Left forelimb (tissue), 1 donor: ENCODE measurements at regions not wholly inside any gene's neighbourhood (a gene's known extent, or its start where the extent isn't known, plus 50 kb on each side); places are given as distances from the start of the nearest gene placed in this dataset.
"Not testable (repeated sequence)": the region's sequence is repeated elsewhere in the genome, so short reads cannot be mapped to it uniquely, and the experiment has no call there.

Experiments
- DNase-seq: peaks from one replicate; pipeline ENCODE4 v3.0.0-alpha.2; 2018; ENCODE audit warnings: low spot score

DNA sequence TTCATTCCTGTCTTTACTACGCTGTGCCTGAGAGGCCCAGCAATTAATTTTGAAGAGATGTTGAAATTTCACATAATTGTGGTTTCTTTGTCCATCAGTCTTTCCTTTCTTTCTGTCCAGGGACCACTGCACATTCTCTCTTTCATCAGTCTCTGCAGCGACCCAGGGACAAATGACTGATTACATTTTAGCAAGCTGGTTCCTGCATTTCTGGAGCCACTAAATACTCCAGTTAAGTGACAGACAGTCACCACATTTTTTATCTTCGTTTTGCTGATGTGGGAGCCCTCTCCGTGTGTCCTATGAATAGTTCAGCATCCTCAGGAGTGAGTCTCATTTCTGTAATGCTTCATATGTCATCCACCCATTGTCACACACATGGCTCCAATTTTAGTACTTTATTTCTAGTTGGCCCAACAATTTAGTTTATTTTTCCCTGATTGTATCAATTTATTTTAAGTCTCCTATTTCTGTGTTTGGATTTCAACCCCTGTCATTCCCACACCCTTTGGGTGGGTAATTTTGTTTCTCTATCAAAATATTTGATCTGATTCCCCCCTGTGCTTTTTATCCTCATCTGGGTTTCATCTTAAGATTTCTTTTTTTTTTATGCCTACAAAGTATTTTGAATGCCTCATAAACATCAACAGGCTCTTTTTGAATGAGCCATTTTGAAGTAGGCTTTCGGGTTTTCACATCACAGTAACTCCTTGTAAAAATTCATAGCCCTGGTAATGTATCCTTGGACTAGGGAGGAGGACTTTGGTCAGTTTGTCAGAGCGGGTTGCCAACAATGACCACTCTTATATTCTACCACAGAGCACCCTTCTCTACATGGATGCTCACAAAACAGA lies 1196.5 kb downstream of the GALC start:
- no peak for DNase-seq

DNA sequence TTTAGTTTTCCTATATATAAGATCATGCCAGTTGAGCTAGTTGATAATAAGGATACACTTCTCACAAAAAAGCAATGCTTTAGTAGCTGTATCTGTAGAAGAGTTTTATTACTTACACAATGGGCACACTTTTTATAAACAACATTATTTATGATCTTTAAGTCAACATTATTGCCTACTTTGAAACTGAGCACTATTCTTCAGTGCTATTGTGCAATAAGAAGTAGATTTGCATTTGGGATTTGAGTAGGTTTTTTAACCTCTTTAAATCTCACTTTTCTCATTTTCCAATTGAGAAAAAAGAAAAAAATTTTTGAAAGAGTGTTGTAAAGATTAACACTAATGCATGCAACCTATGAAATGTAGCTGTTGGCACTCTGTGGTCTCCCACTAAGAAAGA lies 1198.3 kb downstream of the GALC start:
- DNase-seq: no peak

DNA sequence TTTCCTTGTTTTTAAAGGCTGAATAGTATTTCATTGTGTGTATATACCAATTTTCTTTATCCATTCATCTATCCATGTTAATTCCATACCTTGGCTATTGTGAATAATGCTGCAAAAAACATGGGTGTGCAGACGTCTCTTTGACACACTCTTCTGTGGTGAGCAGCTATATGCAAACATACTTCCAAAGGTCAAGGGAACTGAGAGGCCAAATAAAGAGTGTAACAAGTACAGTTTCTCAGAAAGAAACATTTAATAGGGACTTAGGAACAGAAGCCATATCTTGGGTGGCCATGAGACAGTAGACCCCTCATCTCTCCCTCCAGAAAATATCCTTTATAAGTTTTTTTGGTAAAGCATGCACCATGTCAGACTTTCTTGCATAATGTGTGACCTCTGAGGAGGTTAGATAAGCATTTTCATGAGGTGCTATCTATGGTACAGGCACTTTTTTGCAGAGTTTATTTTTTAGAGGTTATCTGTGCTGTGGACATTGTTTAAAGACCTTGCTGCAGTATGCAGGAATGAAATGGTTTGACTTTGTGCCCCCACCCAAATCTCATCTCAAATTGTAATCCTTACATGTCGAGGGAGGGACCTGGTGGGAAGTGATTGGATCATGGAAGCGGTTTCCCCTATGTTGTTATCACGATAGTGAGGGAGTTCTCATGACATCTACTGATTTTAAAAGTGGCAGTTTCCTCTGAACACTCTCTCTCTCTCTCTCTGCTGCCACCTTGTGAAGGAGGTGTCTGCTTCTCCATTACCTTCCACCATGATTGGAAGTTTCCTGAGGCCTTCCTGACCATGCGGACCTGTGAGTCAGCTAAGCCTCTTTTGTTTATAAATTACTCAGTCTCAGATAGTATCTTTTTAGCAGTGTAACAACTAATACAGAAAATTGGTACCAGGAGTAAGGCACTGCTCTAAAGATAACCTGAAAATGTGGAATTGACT lies 1202.3 kb downstream of the GALC start:
- DNase-seq: no peak

DNA sequence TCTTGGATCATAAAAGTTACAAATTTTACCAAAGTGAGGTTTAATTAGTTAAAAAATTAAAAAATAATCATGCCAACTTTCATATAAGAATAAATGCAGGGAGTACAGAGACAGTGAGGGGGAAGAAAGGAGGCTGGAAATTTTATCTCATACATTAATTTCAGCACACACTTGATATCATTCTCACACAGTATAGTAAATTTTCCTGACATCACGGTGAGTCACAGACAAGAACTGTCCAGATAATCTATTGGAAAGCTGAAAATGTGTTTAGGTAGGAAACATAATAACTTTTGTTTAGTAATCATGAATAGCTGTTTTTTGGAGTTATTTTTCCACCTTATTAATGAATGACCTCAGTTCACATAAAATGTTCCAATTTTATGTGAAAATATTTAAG lies 1204.8 kb downstream of the GALC start:
- DNase-seq: no peak

DNA sequence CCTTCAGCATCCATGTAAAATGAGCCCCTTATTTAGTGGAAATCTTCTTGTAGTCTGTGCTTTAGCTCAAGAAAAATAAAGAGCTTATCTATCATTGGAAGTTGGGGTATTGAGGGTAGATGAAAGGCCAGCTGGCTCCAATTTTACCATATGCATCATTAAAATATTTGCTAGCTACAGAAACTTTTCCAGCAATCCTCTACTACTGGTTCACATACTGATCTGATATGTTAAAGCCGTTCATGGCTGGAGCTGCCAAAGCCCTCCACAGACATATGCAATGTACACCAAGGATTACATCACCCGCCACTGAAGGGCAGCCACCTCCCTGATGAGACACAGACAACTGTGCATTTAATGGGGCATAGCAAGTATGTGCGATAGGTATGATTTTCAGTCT lies 1205.3 kb downstream of the GALC start:
- DNase-seq: peak; percentile 64

DNA sequence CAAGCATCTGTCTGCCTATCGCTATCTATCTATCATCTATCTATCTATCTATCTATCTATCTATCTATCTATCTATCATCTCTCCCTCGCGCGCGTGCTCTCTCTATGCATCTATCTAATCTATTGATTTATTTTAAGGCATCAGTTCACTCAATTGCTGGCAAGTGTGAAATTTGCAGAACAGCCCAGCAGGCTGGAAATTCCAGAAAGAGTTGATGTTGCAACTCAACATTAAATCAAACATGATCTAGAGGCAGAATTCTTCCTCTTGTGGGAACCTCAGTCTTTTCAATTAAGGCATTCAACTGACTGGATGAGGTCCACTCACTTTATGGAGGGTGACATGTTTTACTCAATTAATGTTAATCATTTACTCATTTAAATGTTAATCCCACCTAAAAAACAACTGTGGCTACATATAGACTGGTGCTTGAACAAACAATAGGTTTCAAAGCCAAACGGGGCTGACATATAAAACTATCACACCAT lies 1210.8 kb downstream of the GALC start:
- DNase-seq: no peak

DNA sequence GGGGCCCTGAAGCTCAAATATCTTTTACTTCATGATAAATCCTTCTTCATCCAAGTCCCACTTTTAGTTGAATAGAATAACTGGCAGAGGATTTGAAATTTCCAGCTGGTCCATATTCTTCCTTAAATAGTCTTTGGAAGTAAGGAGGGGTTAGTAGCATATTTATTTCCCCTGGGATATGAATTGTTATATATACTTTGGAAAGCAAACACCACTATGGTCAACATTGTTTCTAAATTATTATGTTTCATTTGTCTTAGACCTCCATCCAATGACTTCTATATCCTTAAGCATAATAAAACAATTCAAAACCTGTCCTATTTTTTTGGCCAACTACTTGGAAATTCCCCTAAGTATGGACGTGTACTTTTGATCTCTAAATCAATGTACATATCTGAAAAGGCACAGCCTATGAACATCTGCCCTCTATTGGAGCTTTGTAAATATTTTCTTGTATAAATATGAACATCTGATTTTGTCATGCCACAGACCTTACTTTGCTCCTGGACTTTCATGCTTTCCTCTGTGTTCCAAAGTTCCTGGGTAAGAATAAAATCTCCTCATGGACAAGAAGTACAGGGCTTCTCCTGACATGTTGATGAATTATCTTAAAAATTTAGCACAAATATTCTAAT lies 1212.0 kb downstream of the GALC start:
- DNase-seq: no peak

DNA sequence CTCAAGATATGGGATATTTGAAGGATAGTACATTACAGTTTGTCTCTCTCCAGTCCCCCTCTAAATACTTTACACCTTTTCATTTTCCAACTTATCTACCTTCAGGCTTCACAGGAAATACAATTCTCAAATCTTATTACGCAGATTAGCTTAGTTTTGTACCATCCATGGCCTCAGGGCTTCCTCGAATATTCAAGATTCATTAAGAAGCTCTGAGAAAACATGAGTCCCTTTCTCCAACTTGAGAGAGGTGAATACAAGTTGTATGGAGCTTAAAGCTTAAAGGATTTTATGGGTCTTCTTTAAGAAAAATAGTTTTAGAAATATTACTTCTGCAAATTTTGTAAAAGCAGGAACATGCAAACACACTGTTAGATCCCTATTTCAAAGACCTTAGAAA lies 1212.5 kb downstream of the GALC start:
- no peak for DNase-seq

DNA sequence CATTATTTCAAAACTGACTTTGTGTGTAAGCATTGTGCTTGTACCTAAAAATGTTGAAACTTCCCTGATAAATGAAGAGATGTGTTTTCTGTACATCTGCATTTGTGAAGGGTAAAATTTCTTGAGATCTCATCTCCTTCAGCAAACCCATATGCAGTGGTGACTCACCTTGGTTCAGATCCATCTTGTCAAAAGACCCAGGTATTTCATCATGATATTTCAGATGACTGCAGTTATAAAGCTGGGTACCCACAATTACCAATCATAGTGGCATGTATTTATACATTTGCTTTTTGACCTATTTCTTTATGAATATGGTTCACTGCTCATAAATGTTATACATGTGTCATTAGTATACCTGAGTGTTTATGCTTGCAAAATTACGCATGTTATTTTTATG lies 1213.6 kb downstream of the GALC start:
- no peak for DNase-seq

DNA sequence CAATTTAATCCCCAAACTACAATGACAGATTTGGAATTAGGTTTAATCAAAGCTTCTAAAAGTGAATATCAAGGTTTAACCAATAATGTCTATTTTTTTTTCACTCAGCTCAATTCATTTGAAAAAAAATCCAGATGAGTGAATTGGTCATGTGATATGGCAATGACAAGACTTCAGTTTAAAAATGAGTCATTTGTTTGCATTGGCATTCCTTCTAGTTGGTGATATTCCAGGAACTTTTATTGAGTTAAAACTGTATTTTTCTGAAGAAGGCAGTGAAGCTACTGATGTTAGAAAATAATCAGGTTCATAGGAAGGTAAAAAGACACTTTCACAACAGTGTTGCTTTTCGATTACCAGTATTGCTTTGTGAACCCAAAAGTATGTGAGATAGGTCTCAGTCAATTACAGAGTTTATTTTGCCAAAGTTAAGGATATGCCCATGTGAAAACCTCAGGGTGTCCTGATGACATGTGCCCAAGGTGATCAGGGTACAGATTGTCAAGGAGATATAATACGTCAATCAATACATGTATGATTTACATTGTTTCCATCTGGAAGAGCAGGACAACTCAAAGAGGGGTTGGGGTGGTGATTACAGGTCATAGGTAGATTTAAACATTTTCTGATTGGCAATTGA lies 1214.9 kb downstream of the GALC start:
- DNase-seq: no peak

DNA sequence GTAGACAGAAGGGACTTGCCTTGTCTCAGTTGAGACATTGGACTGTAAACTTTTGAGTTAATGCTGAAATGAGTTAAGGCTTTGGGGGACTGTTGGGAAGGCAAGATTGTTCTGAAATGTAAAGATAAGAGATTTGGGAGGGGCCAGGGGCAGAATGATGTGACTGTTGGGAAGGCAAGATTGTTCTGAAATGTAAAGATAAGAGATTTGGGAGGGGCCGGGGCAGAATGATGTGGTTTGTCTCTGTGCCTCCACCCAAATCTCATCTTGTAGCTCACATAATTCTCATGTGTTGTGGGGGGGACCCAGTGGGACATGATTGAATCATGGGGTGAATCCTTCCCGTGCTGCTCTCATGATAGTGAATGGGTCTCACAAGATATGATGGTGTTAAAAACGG lies 1217.1 kb downstream of the GALC start:
- DNase-seq: not testable (repeated sequence)

DNA sequence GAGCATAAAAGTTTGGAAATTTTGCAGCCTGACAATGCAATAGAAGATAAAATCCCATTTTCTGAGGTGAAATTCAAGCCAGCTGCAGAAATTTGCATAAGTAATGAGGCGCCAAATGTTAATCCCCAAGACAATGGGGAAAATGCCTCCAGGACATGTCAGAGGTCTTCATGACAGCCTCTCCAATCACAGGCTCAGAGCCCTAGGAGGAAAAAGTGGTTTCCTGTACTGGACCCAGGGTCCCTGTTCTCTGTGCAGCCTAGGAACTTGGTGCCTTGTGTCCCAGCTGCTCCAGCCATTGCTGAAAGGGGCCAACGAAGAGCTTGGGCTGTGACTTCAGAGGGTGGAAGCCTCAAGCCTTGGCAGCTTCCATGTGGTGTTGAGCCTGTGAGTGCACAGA lies 1218.1 kb downstream of the GALC start:
- DNase-seq: no peak

DNA sequence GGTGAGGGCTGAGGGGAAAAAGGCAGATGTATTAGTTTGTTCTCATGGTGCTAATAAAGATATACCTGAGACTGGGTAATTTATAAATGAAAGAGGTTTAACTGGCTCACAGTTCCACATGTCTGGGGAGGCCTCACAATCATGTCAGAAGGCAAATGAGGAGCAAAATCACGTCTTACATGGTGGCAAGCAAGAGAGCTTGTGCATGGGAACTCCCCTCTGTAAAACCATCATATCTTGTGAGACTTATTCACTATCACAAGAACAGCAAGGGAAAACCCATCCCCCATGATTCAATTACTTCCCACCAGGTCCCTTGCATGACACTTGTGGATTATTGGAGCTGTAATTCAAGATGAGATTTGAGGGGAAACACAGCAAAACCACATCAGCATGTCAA lies 1220.9 kb downstream of the GALC start:
- no peak for DNase-seq

DNA sequence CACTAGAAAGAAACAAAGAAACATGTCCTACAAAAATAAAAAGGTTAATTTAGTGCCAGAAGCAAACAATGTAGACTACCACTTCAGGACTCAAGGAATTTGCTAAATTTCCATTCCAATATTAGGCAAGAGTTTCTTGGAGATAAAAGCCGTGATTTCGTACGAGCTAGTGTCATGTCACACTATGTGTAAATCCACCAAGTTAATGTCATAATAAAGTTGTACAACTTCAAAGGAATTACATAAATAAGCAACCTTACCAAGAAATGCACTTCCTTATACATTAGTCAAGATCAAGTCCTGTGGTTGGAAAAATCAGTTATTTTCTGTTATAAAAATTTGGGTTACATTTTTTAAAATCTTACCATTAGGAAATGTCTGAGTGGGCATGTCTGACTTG lies 1222.8 kb downstream of the GALC start:
- no peak for DNase-seq

DNA sequence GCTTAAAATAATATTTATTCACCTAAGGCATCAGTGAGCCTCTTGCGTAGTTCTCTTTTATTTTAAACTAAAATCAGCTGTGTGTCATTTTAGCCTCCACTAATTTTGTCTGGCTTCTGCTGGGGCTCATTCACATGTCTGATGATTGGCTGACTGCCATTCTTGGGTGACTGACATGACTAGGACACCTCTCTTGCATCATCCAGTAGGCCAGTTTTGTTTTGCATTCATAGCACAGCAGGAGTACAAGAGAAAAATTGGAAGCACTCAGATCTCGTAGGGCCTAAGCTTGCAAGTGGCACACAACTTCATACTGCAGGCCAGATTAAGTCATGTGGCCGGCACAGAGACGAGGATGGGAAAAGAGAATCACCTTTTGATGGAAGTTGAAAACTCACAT lies 1226.5 kb downstream of the GALC start:
- no peak for DNase-seq

DNA sequence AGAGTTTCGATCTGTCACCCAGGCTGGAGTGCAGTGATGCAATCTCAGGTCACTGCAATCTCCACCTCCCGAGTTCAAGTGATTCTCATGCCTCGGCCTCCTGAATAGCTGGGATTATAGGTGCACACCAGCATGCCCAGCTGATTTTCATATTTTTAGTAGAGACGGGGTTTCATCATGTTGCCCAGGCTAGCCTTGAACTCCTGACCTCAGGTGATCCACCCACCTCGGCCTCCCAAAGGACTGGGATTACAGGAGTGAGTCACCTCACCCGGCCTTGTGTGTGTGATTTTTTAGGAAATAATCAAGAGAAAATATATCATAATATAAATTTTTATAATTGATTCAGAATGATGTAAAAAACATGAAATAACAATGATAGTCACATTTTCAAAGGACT lies 1231.4 kb downstream of the GALC start:
- DNase-seq: no peak

DNA sequence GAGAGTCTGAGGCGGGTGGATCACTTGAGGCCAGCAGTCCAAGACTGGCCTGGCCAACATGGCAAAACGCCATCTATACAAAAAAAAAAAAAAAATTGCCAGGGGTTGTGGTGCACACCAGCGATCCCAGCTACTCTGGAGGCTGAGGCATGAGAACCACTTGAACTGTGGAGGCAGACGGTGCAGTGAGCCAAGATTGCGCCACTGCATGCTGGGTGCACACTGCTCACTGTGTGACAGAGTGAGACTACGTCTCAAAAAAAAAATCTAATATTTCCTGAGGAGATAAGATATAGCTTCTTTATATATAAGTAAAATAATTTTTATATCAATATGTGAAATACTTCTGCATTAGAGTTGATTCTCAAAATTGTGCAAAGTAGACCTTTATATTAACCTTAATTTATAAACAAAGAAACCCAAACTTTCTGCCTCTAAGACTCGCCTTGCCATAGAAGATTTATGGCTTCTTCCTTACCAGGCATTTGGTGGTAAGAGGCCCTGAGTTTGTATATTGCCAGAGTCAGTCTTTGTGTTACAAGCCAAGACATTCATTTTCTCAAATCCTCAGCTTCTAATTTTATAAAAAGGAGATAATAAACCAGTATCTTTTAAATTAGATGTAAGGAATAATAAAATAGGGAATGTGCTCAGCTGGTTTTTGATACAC lies 1226.7 kb downstream of the FLRT2 start:
- DNase-seq: no peak

DNA sequence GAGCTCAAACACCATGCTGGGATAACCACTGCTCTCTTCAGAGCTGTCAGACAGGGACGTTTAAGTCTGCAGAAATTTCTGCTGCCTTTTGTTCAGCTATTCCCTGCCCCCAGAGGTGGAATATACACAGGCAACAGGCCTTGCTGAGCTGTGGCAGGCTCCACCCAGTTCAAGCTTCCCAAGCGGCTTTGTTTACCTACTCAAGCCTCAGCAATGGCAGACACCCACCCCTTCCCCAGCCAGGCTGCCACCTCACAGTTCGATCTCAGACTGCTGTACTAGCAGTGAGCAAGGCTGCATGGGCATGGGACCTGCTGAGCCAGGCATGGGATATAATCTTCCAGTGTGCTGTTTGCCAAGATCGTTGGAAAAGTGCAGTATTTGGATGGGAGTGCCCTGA lies 1220.5 kb downstream of the FLRT2 start:
- not testable (repeated sequence) for DNase-seq

DNA sequence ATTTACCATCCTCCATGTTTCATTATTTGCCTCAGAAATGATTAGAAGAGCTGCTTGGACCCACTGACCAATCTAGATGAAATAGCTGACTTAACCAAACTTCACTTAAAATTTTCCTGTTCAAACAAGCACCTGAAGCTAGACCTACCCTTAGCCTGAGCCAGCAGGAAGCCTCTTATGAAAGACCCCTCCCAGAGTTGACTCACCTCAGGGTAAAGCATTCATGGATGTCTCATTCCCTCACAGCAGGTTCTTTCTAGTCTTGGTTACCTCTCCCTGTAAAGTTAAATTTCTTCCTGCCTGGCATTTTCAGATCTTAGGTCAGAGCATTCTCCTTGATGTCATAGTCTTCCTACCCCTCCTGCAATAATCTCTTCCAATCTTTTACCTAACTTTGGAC lies 1209.8 kb downstream of the FLRT2 start:
- no peak for DNase-seq

DNA sequence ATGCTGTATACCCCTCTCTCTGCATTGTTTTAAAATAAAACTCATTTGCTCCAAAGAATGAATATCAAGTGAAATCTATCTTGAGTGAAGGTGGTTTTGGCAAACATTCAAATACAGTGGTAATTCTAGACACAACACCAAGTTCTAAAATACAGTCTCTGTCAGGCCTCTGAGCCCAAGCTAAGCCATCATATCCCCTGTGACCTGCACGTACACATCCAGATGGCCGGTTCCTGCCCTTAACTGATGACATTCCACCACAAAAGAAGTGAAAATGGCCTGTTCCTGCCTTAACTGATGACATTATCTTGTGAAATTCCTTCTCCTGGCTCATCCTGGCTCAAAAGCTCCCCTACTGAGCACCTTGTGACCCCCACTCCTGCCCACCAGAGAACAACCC lies 1201.5 kb downstream of the FLRT2 start:
- DNase-seq: not testable (repeated sequence)

DNA sequence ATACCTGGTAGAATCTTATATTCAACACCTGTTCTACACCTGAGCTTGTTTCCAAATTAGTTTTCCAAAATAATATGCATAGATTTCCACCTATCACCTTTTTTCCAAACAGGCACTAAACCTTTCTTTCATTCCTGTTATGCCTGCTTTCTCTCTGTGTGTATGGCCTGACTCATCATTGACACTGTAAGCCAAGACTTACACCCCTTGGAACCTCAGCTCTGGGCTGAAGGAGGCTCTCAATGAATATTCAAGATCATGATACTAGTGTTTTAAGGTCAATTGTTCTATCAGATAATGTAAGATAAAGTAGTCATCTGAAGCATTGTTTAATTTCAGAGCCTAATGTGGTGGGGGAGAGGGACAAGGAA lies 1193.3 kb downstream of the FLRT2 start:
- DNase-seq: no peak
